WTC11 (cell line): ENCODE measurements at regions not wholly inside any gene's neighbourhood (a gene's known extent, or its start where the extent isn't known, plus 50 kb on each side); places are given as distances from the start of the nearest gene placed in this dataset.

Experiments
- ATAC-seq: fragments of 200-7000 bp; cut with Tn5 transposase; 2 replicates; pipeline ENCODE4 v1.10.0; 2021; ENCODE audit warnings: mild to moderate bottlenecking, moderate library complexity
- CTCF ChIA-PET: fragments of 300-600 bp; sonication (Branson Sonifier 250); formaldehyde crosslinking; loops from one replicate; lab custom pipeline; 2021; ENCODE audit warnings: antibody characterized with exemption; lab: Charles Lee
- POLR2A ChIA-PET: fragments of 350-600 bp; sonication (Branson Sonifier 250); formaldehyde crosslinking; loops from one replicate; lab custom pipeline; 2021; ENCODE audit warnings: antibody characterized with exemption; lab: Charles Lee
- DNase-seq: peaks from one replicate; pipeline ENCODE4 v3.0.0; 2021; ENCODE audit warnings: low spot score
- H3K27ac Mint-ChIP-seq: 2 replicates; pipeline ENCODE4 v1.8.0; 2021; ENCODE audit warnings: mixed read lengths
- H3K27me3 Mint-ChIP-seq: 2 replicates; pipeline ENCODE4 v1.8.0; 2021; ENCODE audit warnings: low read depth, mild to moderate bottlenecking, moderate library complexity, mixed read lengths
- H3K36me3 Mint-ChIP-seq: 2 replicates; pipeline ENCODE4 v1.8.0; 2021; ENCODE audit warnings: mixed read lengths
- H3K4me1 Mint-ChIP-seq: 2 replicates; pipeline ENCODE4 v1.8.0; 2022; ENCODE audit warnings: mixed read lengths
- H3K4me3 Mint-ChIP-seq: 2 replicates; pipeline ENCODE4 v1.8.0; 2021; ENCODE audit warnings: mild to moderate bottlenecking, moderate library complexity, mixed read lengths
- H3K9me3 Mint-ChIP-seq: 2 replicates; pipeline ENCODE4 v1.8.0; 2021; ENCODE audit warnings: mixed read lengths
- AFF4 ChIP-seq: sonication (generic); formaldehyde crosslinking; IDR thresholded peaks from 2 replicates; pipeline ENCODE4 v1.8.1; 2023; ENCODE audit warnings: mild to moderate bottlenecking, missing genetic modification reagents, borderline replicate concordance
- ATF1 ChIP-seq: sonication (generic); formaldehyde crosslinking; IDR thresholded peaks from 2 replicates; pipeline ENCODE4 v1.8.1; 2023; ENCODE audit warnings: mild to moderate bottlenecking, moderate library complexity, missing genetic modification reagents
- CREM ChIP-seq: sonication (generic); formaldehyde crosslinking; IDR thresholded peaks from 2 replicates; pipeline ENCODE4 v1.8.1; 2022; ENCODE audit warnings: mild to moderate bottlenecking, missing genetic modification reagents, moderate library complexity
- EMX1 ChIP-seq: fragments of 250-450 bp; sonication (Bioruptor Pico); IDR thresholded peaks from 2 replicates; pipeline ENCODE4 v1.8.0; 2021; ENCODE audit warnings: mild to moderate bottlenecking
- FOXJ3 ChIP-seq: sonication (generic); formaldehyde crosslinking; IDR thresholded peaks from 2 replicates; pipeline ENCODE4 v1.9.0; 2021; ENCODE audit warnings: missing genetic modification reagents, mild to moderate bottlenecking, borderline replicate concordance
- GABPB1 ChIP-seq: sonication (generic); formaldehyde crosslinking; IDR thresholded peaks from 2 replicates; pipeline ENCODE4 v1.8.1; 2023; ENCODE audit warnings: mild to moderate bottlenecking, missing genetic modification reagents
- IRF1 ChIP-seq: sonication (generic); formaldehyde crosslinking; IDR thresholded peaks from 2 replicates; pipeline ENCODE4 v1.8.0; 2023; ENCODE audit warnings: missing genetic modification reagents
- JAZF1 ChIP-seq: fragments of 250-450 bp; sonication (Bioruptor Pico); IDR thresholded peaks from 2 replicates; pipeline ENCODE4 v1.9.0; 2021; ENCODE audit warnings: moderate library complexity, mild to moderate bottlenecking, inconsistent platforms
- JUN ChIP-seq: sonication (generic); formaldehyde crosslinking; IDR thresholded peaks from 2 replicates; pipeline ENCODE4 v1.8.0; 2023; ENCODE audit warnings: mild to moderate bottlenecking, missing genetic modification reagents
- KAT7 ChIP-seq: sonication (generic); formaldehyde crosslinking; IDR thresholded peaks from 2 replicates; pipeline ENCODE4 v1.8.1; 2023; ENCODE audit warnings: missing genetic modification reagents, mild to moderate bottlenecking, borderline replicate concordance
- MXD4 ChIP-seq: fragments of 250-450 bp; sonication (Bioruptor Pico); IDR thresholded peaks from 2 replicates; pipeline ENCODE4 v1.8.0; 2021; ENCODE audit warnings: mild to moderate bottlenecking, moderate library complexity, borderline replicate concordance
- NFATC4 ChIP-seq: fragments of 250-450 bp; sonication (Bioruptor Pico); IDR thresholded peaks from 2 replicates; pipeline ENCODE4 v1.9.0; 2021; ENCODE audit warnings: mild to moderate bottlenecking
- NFE2L1 ChIP-seq: sonication (generic); formaldehyde crosslinking; IDR thresholded peaks from 2 replicates; pipeline ENCODE4 v1.8.1; 2023; ENCODE audit warnings: missing genetic modification reagents
- NFYB ChIP-seq: sonication (generic); formaldehyde crosslinking; conservative IDR thresholded peaks from 2 replicates; pipeline ENCODE4 v1.8.0; 2022; ENCODE audit warnings: low read depth, missing genetic modification reagents
- OVOL2 ChIP-seq: fragments of 250-450 bp; sonication (Bioruptor Pico); IDR thresholded peaks from 2 replicates; pipeline ENCODE4 v1.9.0; 2021; ENCODE audit warnings: mild to moderate bottlenecking, borderline replicate concordance
- PRRX2 ChIP-seq: fragments of 250-450 bp; sonication (Bioruptor Pico); IDR thresholded peaks from 2 replicates; pipeline ENCODE4 v1.8.0; 2021; ENCODE audit warnings: mild to moderate bottlenecking
- RELA ChIP-seq: sonication (generic); formaldehyde crosslinking; IDR thresholded peaks from 2 replicates; pipeline ENCODE4 v1.8.1; 2022; ENCODE audit warnings: missing genetic modification reagents, mild to moderate bottlenecking, borderline replicate concordance
- SMAD4 ChIP-seq: sonication (generic); formaldehyde crosslinking; IDR thresholded peaks from 2 replicates; pipeline ENCODE4 v1.8.0; 2022; ENCODE audit warnings: mild to moderate bottlenecking, missing genetic modification reagents
- SOX15 ChIP-seq: fragments of 250-450 bp; sonication (Bioruptor Pico); IDR thresholded peaks from 2 replicates; pipeline ENCODE4 v1.9.0; 2021; ENCODE audit warnings: mild to moderate bottlenecking
- TEAD1 ChIP-seq: sonication (generic); formaldehyde crosslinking; IDR thresholded peaks from 2 replicates; pipeline ENCODE4 v1.8.0; 2022; ENCODE audit warnings: mild to moderate bottlenecking, missing genetic modification reagents
- ZNF121 ChIP-seq: sonication (generic); formaldehyde crosslinking; IDR thresholded peaks from 2 replicates; pipeline ENCODE4 v1.8.0; 2023; ENCODE audit warnings: missing genetic modification reagents
- ZNF232 ChIP-seq: sonication (generic); formaldehyde crosslinking; IDR thresholded peaks from 2 replicates; pipeline ENCODE4 v1.8.0; 2022; ENCODE audit warnings: mild to moderate bottlenecking, missing genetic modification reagents
- ZNF317 ChIP-seq: sonication (generic); formaldehyde crosslinking; IDR thresholded peaks from 2 replicates; pipeline ENCODE4 v1.8.1; 2023; ENCODE audit warnings: low read depth, mild to moderate bottlenecking, moderate library complexity, missing genetic modification reagents, borderline replicate concordance
- ZNF396 ChIP-seq: fragments of 250-450 bp; sonication (Bioruptor Pico); IDR thresholded peaks from 2 replicates; pipeline ENCODE4 v1.8.0; 2021; ENCODE audit warnings: mild to moderate bottlenecking, moderate library complexity, borderline replicate concordance
- ZNF416 ChIP-seq: fragments of 250-450 bp; sonication (Bioruptor Pico); IDR thresholded peaks from 2 replicates; pipeline ENCODE4 v1.9.0; 2021; ENCODE audit warnings: mild to moderate bottlenecking, inconsistent platforms
- ZNF671 ChIP-seq: fragments of 250-450 bp; sonication (Bioruptor Pico); IDR thresholded peaks from 2 replicates; pipeline ENCODE4 v1.8.0; 2021; ENCODE audit warnings: mild to moderate bottlenecking
- ZSCAN18 ChIP-seq: fragments of 250-450 bp; sonication (Bioruptor Pico); IDR thresholded peaks from 2 replicates; pipeline ENCODE4 v2.1.2; 2022; ENCODE audit warnings: mild to moderate bottlenecking, moderate library complexity
- TF ChIP-seq, protein P1 (sequence below): fragments of 250-450 bp; sonication (Bioruptor Pico); IDR thresholded peaks from 2 replicates; pipeline ENCODE4 v1.9.0; 2021; ENCODE audit warnings: mild to moderate bottlenecking
- TF ChIP-seq, protein P2 (sequence below): fragments of 200-600 bp; IDR thresholded peaks from 2 replicates; pipeline ENCODE4 v1.8.0; 2022; ENCODE audit warnings: antibody characterized with exemption

GRCh38 chr2:111696226-111696625, 187.8 kb downstream of the ANAPC1 start:
- DNase-seq (no peak), ATAC-seq (no peak)
- TF ChIP-seq NFATC4 (CRISPR knock-in tag) (no peak), JAZF1 (no peak), ZNF121 (CRISPR knock-in tag) (no peak), OVOL2 (CRISPR knock-in tag) (no peak), RELA (CRISPR knock-in tag) (no peak), ZNF396 (CRISPR knock-in tag) (no peak), ZNF317 (CRISPR knock-in tag) (no peak)
- TF ChIP-seq, protein P1, sequence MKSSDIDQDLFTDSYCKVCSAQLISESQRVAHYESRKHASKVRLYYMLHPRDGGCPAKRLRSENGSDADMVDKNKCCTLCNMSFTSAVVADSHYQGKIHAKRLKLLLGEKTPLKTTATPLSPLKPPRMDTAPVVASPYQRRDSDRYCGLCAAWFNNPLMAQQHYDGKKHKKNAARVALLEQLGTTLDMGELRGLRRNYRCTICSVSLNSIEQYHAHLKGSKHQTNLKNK = no peak
- POLR2A ChIA-PET = no interaction called here
- peaks cover 11% of the 10 kb centered on the region for H3K36me3 Mint-ChIP-seq
- H3K4me1 Mint-ChIP-seq = peaks cover 7% of the 10 kb centered on the region
- no peak overlapping the region for H3K4me3 Mint-ChIP-seq
- CTCF ChIA-PET = no interaction called here
- H3K9me3 Mint-ChIP-seq = peaks cover 16% of the 10 kb centered on the region
- H3K27ac Mint-ChIP-seq = no peak overlapping the region
- 0 out of 2 replicates have a peak, but pooled peaks cover 1% of the 10 kb centered on the region for H3K27me3 Mint-ChIP-seq

GRCh38 chr2:111697560-111697959, 186.4 kb downstream of the ANAPC1 start:
- CTCF ChIA-PET = interaction anchor here (1.9 kb wide), 1 partner anchor 78 kb away, joined by 4 read pairs; no protein-coding TSS in a partner anchor
- Mint-ChIP-seq H3K27ac (no peak overlapping the region), H3K27me3 (0 out of 2 replicates have a peak, but pooled peaks cover 5% of the 10 kb centered on the region), H3K9me3 (peaks cover 20% of the 10 kb centered on the region), H3K4me1 (peaks cover 19% of the 10 kb centered on the region)
- ATAC-seq = no peak
- POLR2A ChIA-PET = no interaction called here
- TF ChIP-seq TEAD1 (CRISPR knock-in tag) (no peak), ZNF232 (CRISPR knock-in tag) (no peak), ZNF671 (CRISPR knock-in tag) (no peak), ZNF416 (CRISPR knock-in tag) (no peak), ZSCAN18 (no peak), KAT7 (CRISPR knock-in tag) (no peak), MXD4 (CRISPR knock-in tag) (no peak), IRF1 (CRISPR knock-in tag) (no peak), PRRX2 (CRISPR knock-in tag) (no peak), EMX1 (CRISPR knock-in tag) (no peak), ATF1 (CRISPR knock-in tag) (no peak), SOX15 (CRISPR knock-in tag) (no peak), NFE2L1 (CRISPR knock-in tag) (no peak), GABPB1 (CRISPR knock-in tag) (no peak), JUN (no peak), CREM (CRISPR knock-in tag) (no peak)
- TF ChIP-seq, all 79 proteins: peak for 0
- no peak for DNase-seq
- Mint-ChIP-seq H3K4me3 (no peak overlapping the region), H3K36me3 (peaks cover 15% of the 10 kb centered on the region)

DNA sequence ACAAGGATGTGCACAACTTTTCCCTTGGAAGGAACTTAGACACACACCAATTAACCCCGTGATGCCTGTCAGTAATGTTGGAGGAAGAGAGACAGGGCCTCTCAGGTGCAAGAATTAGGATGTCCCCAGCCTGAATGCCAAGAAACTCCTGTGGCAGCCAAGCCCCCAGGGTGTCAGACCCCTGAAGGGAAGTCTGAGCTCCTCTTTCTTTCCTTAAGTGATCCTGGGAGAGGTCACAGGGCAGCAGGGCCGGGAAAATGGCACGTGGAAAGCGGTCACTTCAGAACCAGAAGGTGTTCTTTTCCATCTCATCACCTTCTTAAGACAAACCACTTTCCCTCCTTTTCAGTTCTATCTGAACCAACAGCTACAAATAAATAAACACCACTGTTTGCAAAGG, 185.9 kb downstream of the ANAPC1 start:
- Mint-ChIP-seq H3K4me3 (no peak overlapping the region), H3K36me3 (peaks cover 15% of the 10 kb centered on the region), H3K4me1 (peaks cover 22% of the 10 kb centered on the region), H3K27ac (no peak overlapping the region), H3K27me3 (0 out of 2 replicates have a peak, but pooled peaks cover 5% of the 10 kb centered on the region), H3K9me3 (peaks cover 20% of the 10 kb centered on the region)
- ChIA-PET CTCF (interaction anchor here (1.9 kb wide), 1 partner anchor 78 kb away, joined by 4 read pairs; no protein-coding TSS in a partner anchor), POLR2A (no interaction called here)
- ATAC-seq (no peak), DNase-seq (no peak)
- TF ChIP-seq AFF4 (CRISPR knock-in tag) (no peak), SOX15 (CRISPR knock-in tag) (no peak), GABPB1 (CRISPR knock-in tag) (no peak), NFYB (CRISPR knock-in tag) (no peak), SMAD4 (CRISPR knock-in tag) (no peak), FOXJ3 (CRISPR knock-in tag) (no peak)
- TF ChIP-seq, protein P2, sequence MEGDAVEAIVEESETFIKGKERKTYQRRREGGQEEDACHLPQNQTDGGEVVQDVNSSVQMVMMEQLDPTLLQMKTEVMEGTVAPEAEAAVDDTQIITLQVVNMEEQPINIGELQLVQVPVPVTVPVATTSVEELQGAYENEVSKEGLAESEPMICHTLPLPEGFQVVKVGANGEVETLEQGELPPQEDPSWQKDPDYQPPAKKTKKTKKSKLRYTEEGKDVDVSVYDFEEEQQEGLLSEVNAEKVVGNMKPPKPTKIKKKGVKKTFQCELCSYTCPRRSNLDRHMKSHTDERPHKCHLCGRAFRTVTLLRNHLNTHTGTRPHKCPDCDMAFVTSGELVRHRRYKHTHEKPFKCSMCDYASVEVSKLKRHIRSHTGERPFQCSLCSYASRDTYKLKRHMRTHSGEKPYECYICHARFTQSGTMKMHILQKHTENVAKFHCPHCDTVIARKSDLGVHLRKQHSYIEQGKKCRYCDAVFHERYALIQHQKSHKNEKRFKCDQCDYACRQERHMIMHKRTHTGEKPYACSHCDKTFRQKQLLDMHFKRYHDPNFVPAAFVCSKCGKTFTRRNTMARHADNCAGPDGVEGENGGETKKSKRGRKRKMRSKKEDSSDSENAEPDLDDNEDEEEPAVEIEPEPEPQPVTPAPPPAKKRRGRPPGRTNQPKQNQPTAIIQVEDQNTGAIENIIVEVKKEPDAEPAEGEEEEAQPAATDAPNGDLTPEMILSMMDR = no peak
